Endothelial cell of umbilical vein (primary cell): ENCODE measurements at regions not wholly inside any gene's neighbourhood (a gene's known extent, or its start where the extent isn't known, plus 50 kb on each side); places are given as distances from the start of the nearest gene placed in this dataset.

Experiments used
- BruUV-seq: library from RNA; stranded (reverse); fragments of 400-500 nt; replicated peaks from 2 replicates; lab custom pipeline; 2021; lab: Mats Ljungman, UMichigan
- CTCF ChIA-PET: fragments of 300-600, 350-600 bp; sonication (Branson Sonifier 250); formaldehyde crosslinking; loops from one replicate; lab custom pipeline; 2021; ENCODE audit warnings: antibody characterized with exemption, inconsistent platforms; lab: Charles Lee
- POLR2A ChIA-PET: fragments of 300-600, 350-600 bp; sonication (Branson Sonifier 250); formaldehyde crosslinking; loops from one replicate; lab custom pipeline; 2021; ENCODE audit warnings: antibody characterized with exemption, inconsistent platforms; lab: Charles Lee
- DNase-seq: peaks from one replicate; pipeline ENCODE4 v3.0.0-alpha.2; 2011; ENCODE audit warnings: low read depth, low spot score
- FAIRE-seq: peaks from 2 replicates; lab custom pipeline; 2011; peaks lifted over from hg19 to GRCh38; lab: Jason Lieb, UNC
- H2AFZ ChIP-seq: 2 replicates; pipeline ENCODE4 v1.6.0; 2012; ENCODE audit warnings: low read depth, low read length, control low read depth, inconsistent platforms
- H3K27ac ChIP-seq: 2 replicates; pipeline ENCODE4 v1.5.1; 2011; ENCODE audit warnings: low read depth, mild to moderate bottlenecking, control low read depth, low read length, moderate library complexity; ENCODE audit not compliant: insufficient read depth
- H3K27me3 ChIP-seq, 2 experiments: 2 replicates each; pipeline versions ENCODE4 v1.6.0 to v1.6.1; 2011; ENCODE audit warnings: low read length in 2 of 2, mixed read lengths in 1 of 2; ENCODE audit not compliant: control insufficient read depth in 2 of 2, insufficient read depth in 2 of 2
- H3K36me3 ChIP-seq, 2 experiments: 2 replicates in 1 of 2; 3 replicates in 1 of 2; pipeline ENCODE4 v1.5.1; 2011; ENCODE audit warnings: low read length in 2 of 2, mild to moderate bottlenecking in 1 of 2, moderate library complexity in 1 of 2; ENCODE audit not compliant: control insufficient read depth in 2 of 2, insufficient read depth in 2 of 2; ENCODE audit errors: extremely low read depth in 1 of 2
- H3K4me1 ChIP-seq: 3 replicates; pipeline ENCODE4 v1.5.1; 2011; ENCODE audit warnings: mild to moderate bottlenecking, low read length; ENCODE audit not compliant: control insufficient read depth, insufficient read depth; ENCODE audit errors: extremely low read depth
- H3K4me2 ChIP-seq: 2 replicates; pipeline ENCODE4 v1.6.1; 2011; ENCODE audit warnings: low read length, control low read depth, mixed read lengths; ENCODE audit not compliant: insufficient read depth
- H3K4me3 ChIP-seq, 3 experiments: fragments of 200-600 bp in 1 of 3; sonication (generic), shearing (Covaris generic) in 1 of 3; replicated peaks in 1 of 3; 2 replicates each; pipeline ENCODE4 v1.5.1; 2011 to 2016; ENCODE audit warnings: control low read depth in 3 of 3, low read length in 3 of 3, mild to moderate bottlenecking in 2 of 3, inconsistent platforms in 1 of 3, low read depth in 1 of 3, moderate library complexity in 1 of 3; ENCODE audit not compliant: insufficient read depth in 1 of 3
- H3K79me2 ChIP-seq: 2 replicates; pipeline ENCODE4 v1.6.0; 2012; ENCODE audit warnings: low read length, inconsistent platforms; ENCODE audit not compliant: control insufficient read depth, insufficient read depth
- H3K9ac ChIP-seq: replicated peaks from 2 replicates; pipeline ENCODE3; 2011; ENCODE audit warnings: low read length, control low read depth; ENCODE audit not compliant: insufficient read depth; ENCODE audit errors: extremely low read depth
- H3K9me1 ChIP-seq: replicated peaks from 3 replicates; pipeline ENCODE4 v1.6.0; 2011; ENCODE audit warnings: mild to moderate bottlenecking, low read length; ENCODE audit not compliant: control insufficient read depth, insufficient read depth; ENCODE audit errors: extremely low read depth
- H3K9me3 ChIP-seq: replicated peaks from 2 replicates; pipeline ENCODE4 v1.5.1; 2012; ENCODE audit warnings: low read length, inconsistent platforms; ENCODE audit not compliant: control insufficient read depth, insufficient read depth
- H4K20me1 ChIP-seq: replicated peaks from 2 replicates; pipeline ENCODE3; 2011; ENCODE audit warnings: mild to moderate bottlenecking, low read length; ENCODE audit not compliant: control insufficient read depth, insufficient read depth; ENCODE audit errors: extremely low read depth
- CTCF ChIP-seq, 2 donors: IDR thresholded peaks; 1 replicate in 1 of 2; 2 replicates in 1 of 2; pipeline ENCODE4 v1.5.1; 2011; ENCODE audit warnings: low read length in 2 of 2, mild to moderate bottlenecking in 2 of 2, moderate library complexity in 2 of 2, control low read depth in 1 of 2, inconsistent platforms in 1 of 2, low read depth in 1 of 2; ENCODE audit not compliant: insufficient read depth in 1 of 2; ENCODE audit errors: extremely low read depth in 1 of 2
- EZH2 ChIP-seq: IDR thresholded peaks from 2 replicates; pipeline ENCODE4 v1.6.1; 2012; ENCODE audit warnings: borderline replicate concordance, low read depth, mild to moderate bottlenecking, moderate library complexity, low read length, inconsistent platforms; ENCODE audit not compliant: severe bottlenecking
- FOS ChIP-seq: IDR thresholded peaks from 2 replicates; pipeline ENCODE4 v1.6.1; 2011; ENCODE audit warnings: mild to moderate bottlenecking, low read length, moderate library complexity, borderline replicate concordance; ENCODE audit not compliant: insufficient read depth
- GATA2 ChIP-seq: IDR thresholded peaks from 2 replicates; pipeline ENCODE4 v1.7.0; 2011; ENCODE audit warnings: low read depth, mild to moderate bottlenecking, moderate library complexity, mixed read lengths, low read length; ENCODE audit not compliant: insufficient read length, insufficient read depth
- JUN ChIP-seq: IDR thresholded peaks from 2 replicates; pipeline ENCODE4 v1.6.1; 2011; ENCODE audit warnings: borderline replicate concordance, low read depth; ENCODE audit not compliant: insufficient read length, insufficient read depth
- MAX ChIP-seq: IDR thresholded peaks from 2 replicates; pipeline ENCODE4 v1.6.1; 2011; ENCODE audit not compliant: insufficient read depth, insufficient read length
- MYC ChIP-seq: IDR thresholded peaks from one replicate; pipeline ENCODE4 v1.6.1; 2011; ENCODE audit warnings: mild to moderate bottlenecking, low read depth, low read length
- POLR2A ChIP-seq: IDR thresholded peaks from 2 replicates; pipeline ENCODE4 v1.6.1; 2012; ENCODE audit warnings: low read depth, mild to moderate bottlenecking, control low read depth, low read length
- POLR2AphosphoS5 ChIP-seq: IDR thresholded peaks from 2 replicates; pipeline ENCODE4 v1.6.1; 2012; ENCODE audit warnings: low read depth, mild to moderate bottlenecking, control low read depth, low read length, moderate library complexity; ENCODE audit not compliant: insufficient read depth
- dilution Hi-C: fragments of 300-500 bp; cut with MboI; formaldehyde crosslinking; loops from one replicate; pipeline ENCODE4 v1.15.0; 2019; ENCODE audit warnings: low sequenced_read_pairs; ENCODE audit not compliant: extremely low pct_ligation_motif_present
- intact Hi-C: fragments of 100-400 bp; cut with micrococcal nuclease; formaldehyde crosslinking; loops from one replicate; pipeline ENCODE4 v1.10.0; 2022

- H2AFZ ChIP-seq: no peak overlapping the region
- H3K9ac ChIP-seq: no peak overlapping the region
- H3K27me3 ChIP-seq: no peaks in the 10 kb centered on the region
- CTCF ChIA-PET: interaction anchor here (0.6 kb wide), 1 partner anchor 399 kb away, joined by 3 read pairs; no protein-coding TSS in a partner anchor
- POLR2A ChIA-PET: no interaction called here
- TF ChIP-seq CTCF (IDR thresholded peaks at IDR 0.05; ENCODE audit: extremely low read depth in 1 of 2, insufficient read depth in 1 of 2, low read depth in 1 of 2, low read length in 2 of 2) (no peak), POLR2AphosphoS5 (no peak), FOS (no peak), GATA2 (no peak), POLR2A (no peak), EZH2 (no peak), MYC (no peak), MAX (no peak), JUN (no peak)
- H3K27ac ChIP-seq: no peak overlapping the region
- intact Hi-C loops (no loop called here), dilution Hi-C loops (no loop called here)
- H4K20me1 ChIP-seq: no peaks in the 10 kb centered on the region
- no peaks in the 10 kb centered on the region for H3K36me3 ChIP-seq
- no peaks in the 10 kb centered on the region for H3K79me2 ChIP-seq
- no peak overlapping the region for H3K4me2 ChIP-seq
- DNase-seq (no peak), FAIRE-seq (no peak)
- H3K9me1 ChIP-seq: no peaks in the 10 kb centered on the region
- H3K9me3 ChIP-seq: no peaks in the 10 kb centered on the region
- BruUV-seq: no TSS peak
- H3K4me1 ChIP-seq: no peaks in the 10 kb centered on the region
- no peak overlapping the region for H3K4me3 ChIP-seq
These were observed 57.8 kb upstream of the ID2 start for GRCh38 chr2:8623958-8624591.
